HEK293 (cell line): ENCODE measurements at regions not wholly inside any gene's neighbourhood (a gene's known extent, or its start where the extent isn't known, plus 50 kb on each side); places are given as distances from the start of the nearest gene placed in this dataset.

ENCODE experiments used
- CTCF ChIA-PET: fragments of 350-600 bp; formaldehyde crosslinking; extraction: SDS; loops from one replicate; lab custom pipeline; 2021; ENCODE audit warnings: antibody characterized with exemption; lab: Yijun Ruan, JAX
- POLR2A ChIA-PET: fragments of 300-600 bp; formaldehyde crosslinking; extraction: SDS; loops from one replicate; lab custom pipeline; 2020; ENCODE audit warnings: antibody characterized with exemption, inconsistent platforms; lab: Yijun Ruan, JAX
- H3K27ac ChIP-seq: fragments of 200-500 bp; sonication (Bioruptor generic); 2 replicates; pipeline ENCODE4 v1.5.1; 2014; ENCODE audit warnings: low read depth, low read length, control low read depth, inconsistent platforms; ENCODE audit errors: extremely low read depth
- H3K36me3 ChIP-seq, 2 experiments: fragments of 200-500 bp in 1 of 2; sonication (Bioruptor generic) in 1 of 2; 1 replicate in 1 of 2; 2 replicates in 1 of 2; pipeline ENCODE4 v1.5.1; 2014 to 2017; ENCODE audit warnings: inconsistent platforms in 2 of 2, low read length in 2 of 2; ENCODE audit not compliant: control insufficient read depth in 2 of 2, insufficient read depth in 1 of 2
- H3K4me1 ChIP-seq: fragments of 200-500 bp; sonication (Bioruptor generic); 2 replicates; pipeline ENCODE4 v1.5.1; 2014; ENCODE audit warnings: mild to moderate bottlenecking, low read length, inconsistent platforms; ENCODE audit not compliant: control insufficient read depth, insufficient read depth
- H3K4me3 ChIP-seq: 2 replicates; pipeline ENCODE4 v1.5.1; 2011; ENCODE audit warnings: low read depth, mild to moderate bottlenecking, control low read depth, low read length, moderate library complexity
- H3K9me3 ChIP-seq: fragments of 200-500 bp; sonication (Bioruptor generic); 2 replicates; pipeline ENCODE4 v1.5.1; 2014; ENCODE audit warnings: low read depth, low read length, inconsistent platforms; ENCODE audit not compliant: control insufficient read depth, insufficient read depth
- FEZF1 ChIP-seq: fragments of 450-650 bp; formaldehyde crosslinking; IDR thresholded peaks from 2 replicates; pipeline ENCODE4 v1.5.1; 2016; ENCODE audit warnings: missing biosample characterization, missing genetic modification characterization
- KLF8 ChIP-seq: fragments of 450-650 bp; formaldehyde crosslinking; IDR thresholded peaks from 2 replicates; pipeline ENCODE4 v1.5.1; 2016; ENCODE audit warnings: missing biosample characterization, missing genetic modification characterization
- SP2 ChIP-seq: fragments of 450-650 bp; formaldehyde crosslinking; IDR thresholded peaks from 2 replicates; pipeline ENCODE4 v1.5.1; 2016; ENCODE audit warnings: missing biosample characterization, missing genetic modification characterization
- SP3 ChIP-seq: fragments of 450-650 bp; formaldehyde crosslinking; IDR thresholded peaks from 2 replicates; pipeline ENCODE4 v1.5.1; 2016; ENCODE audit warnings: missing biosample characterization, missing genetic modification characterization
- TRIM28 ChIP-seq: IDR thresholded peaks from 2 replicates; pipeline ENCODE4 v1.6.1; 2011; ENCODE audit warnings: low read length, control low read depth, borderline replicate concordance
- YY1 ChIP-seq: fragments of 450-650 bp; formaldehyde crosslinking; IDR thresholded peaks from 2 replicates; pipeline ENCODE4 v1.5.1; 2018; ENCODE audit warnings: missing biosample characterization, missing genetic modification characterization
- ZNF16 ChIP-seq: fragments of 450-650 bp; formaldehyde crosslinking; IDR thresholded peaks from 2 replicates; pipeline ENCODE4 v1.5.1; 2016; ENCODE audit warnings: low read depth, missing biosample characterization, missing genetic modification characterization
- ZNF274 ChIP-seq, 2 experiments: fragments of 200-500 bp in 1 of 2; fragments of 450-650 bp in 1 of 2; sonication (Bioruptor generic) in 1 of 2; formaldehyde crosslinking in 1 of 2; IDR thresholded peaks; 2 replicates each; pipeline versions ENCODE4 v1.5.1 to v1.6.1; 2014 to 2016; ENCODE audit warnings: borderline replicate concordance in 1 of 2, inconsistent platforms in 1 of 2, low read length in 1 of 2, missing biosample characterization in 1 of 2, missing genetic modification characterization in 1 of 2
- ZNF292 ChIP-seq: fragments of 450-650 bp; formaldehyde crosslinking; IDR thresholded peaks from 2 replicates; pipeline ENCODE4 v1.5.1; 2016; ENCODE audit warnings: low read depth, missing biosample characterization, missing genetic modification characterization, borderline replicate concordance
- ZNF423 ChIP-seq: fragments of 450-650 bp; formaldehyde crosslinking; IDR thresholded peaks from 2 replicates; pipeline ENCODE4 v1.5.1; 2016; ENCODE audit warnings: missing biosample characterization, missing genetic modification characterization
- ZNF600 ChIP-seq: fragments of 450-650 bp; formaldehyde crosslinking; IDR thresholded peaks from 2 replicates; pipeline ENCODE4 v1.5.1; 2016; ENCODE audit warnings: missing biosample characterization, missing genetic modification characterization
- ZNF660 ChIP-seq: fragments of 450-650 bp; IDR thresholded peaks from 2 replicates; pipeline ENCODE4 v1.5.1; 2018; ENCODE audit warnings: missing biosample characterization, mild to moderate bottlenecking, missing genetic modification characterization
- ZNF747 ChIP-seq: fragments of 450-650 bp; formaldehyde crosslinking; IDR thresholded peaks from 2 replicates; pipeline ENCODE4 v1.5.1; 2016; ENCODE audit warnings: missing biosample characterization, missing genetic modification characterization
- ZNF777 ChIP-seq: fragments of 450-650 bp; formaldehyde crosslinking; IDR thresholded peaks from 2 replicates; pipeline ENCODE4 v1.5.1; 2017; ENCODE audit warnings: missing biosample characterization, missing genetic modification characterization, borderline replicate concordance
- TF ChIP-seq, protein P1 (sequence below): fragments of 450-650 bp; formaldehyde crosslinking; IDR thresholded peaks from 2 replicates; pipeline ENCODE4 v1.5.1; 2016; ENCODE audit warnings: missing biosample characterization, missing genetic modification characterization
- TF ChIP-seq, protein P2 (sequence below): fragments of 450-650 bp; formaldehyde crosslinking; IDR thresholded peaks from 2 replicates; pipeline ENCODE4 v1.5.1; 2016; ENCODE audit warnings: missing biosample characterization, missing genetic modification characterization
- TF ChIP-seq, protein P3 (sequence below): fragments of 450-650 bp; formaldehyde crosslinking; IDR thresholded peaks from 2 replicates; pipeline ENCODE4 v1.5.1; 2016; ENCODE audit warnings: missing biosample characterization, missing genetic modification characterization, borderline replicate concordance
- TF ChIP-seq, protein P4 (sequence below): fragments of 450-650 bp; formaldehyde crosslinking; IDR thresholded peaks from 2 replicates; pipeline ENCODE4 v1.5.1; 2016; ENCODE audit warnings: missing biosample characterization, missing genetic modification characterization
- TF ChIP-seq, protein P5 (sequence below): fragments of 450-650 bp; formaldehyde crosslinking; IDR thresholded peaks from 2 replicates; pipeline ENCODE4 v1.5.1; 2016; ENCODE audit warnings: missing biosample characterization, missing genetic modification characterization
- TF ChIP-seq, protein P6 (sequence below): fragments of 450-650 bp; formaldehyde crosslinking; IDR thresholded peaks from 2 replicates; pipeline ENCODE4 v1.5.1; 2016; ENCODE audit warnings: missing biosample characterization, missing genetic modification characterization, low read depth

DNA sequence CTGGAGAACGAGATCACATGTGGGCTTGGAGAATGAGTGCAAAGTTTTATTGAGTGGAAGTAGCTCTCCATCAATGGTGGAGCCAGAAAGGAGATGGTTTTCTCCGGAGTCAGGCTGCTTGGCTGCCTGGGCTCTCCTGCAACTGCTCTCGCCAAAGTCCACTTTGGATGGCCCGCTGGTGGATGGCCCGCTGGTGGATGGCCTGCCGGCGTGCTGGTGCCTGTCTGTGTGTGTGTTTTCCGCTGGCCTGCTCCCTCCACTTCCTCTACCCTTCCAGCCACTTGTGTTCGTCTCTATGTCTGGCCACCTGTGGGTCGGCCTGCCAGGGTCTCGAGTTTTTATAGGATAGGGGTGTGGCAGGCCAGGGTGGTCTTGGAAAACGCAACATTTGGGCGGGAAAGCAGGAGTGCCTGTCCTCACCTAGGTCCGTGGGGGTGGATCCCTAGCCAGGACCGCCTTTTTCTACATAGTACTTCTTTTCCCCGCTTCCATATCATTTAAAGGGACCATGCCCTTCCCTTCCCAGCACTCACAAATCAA is 1292.1 kb upstream of the PIK3C3 start:
- no peaks in the 10 kb centered on the region for H3K4me1 ChIP-seq
- H3K36me3 ChIP-seq: no peaks in the 10 kb centered on the region
- ChIA-PET CTCF (no interaction called here), POLR2A (no interaction called here)
- H3K27ac ChIP-seq: no peak overlapping the region
- no peak for TF ChIP-seq YY1
- TF ChIP-seq, protein P1, sequence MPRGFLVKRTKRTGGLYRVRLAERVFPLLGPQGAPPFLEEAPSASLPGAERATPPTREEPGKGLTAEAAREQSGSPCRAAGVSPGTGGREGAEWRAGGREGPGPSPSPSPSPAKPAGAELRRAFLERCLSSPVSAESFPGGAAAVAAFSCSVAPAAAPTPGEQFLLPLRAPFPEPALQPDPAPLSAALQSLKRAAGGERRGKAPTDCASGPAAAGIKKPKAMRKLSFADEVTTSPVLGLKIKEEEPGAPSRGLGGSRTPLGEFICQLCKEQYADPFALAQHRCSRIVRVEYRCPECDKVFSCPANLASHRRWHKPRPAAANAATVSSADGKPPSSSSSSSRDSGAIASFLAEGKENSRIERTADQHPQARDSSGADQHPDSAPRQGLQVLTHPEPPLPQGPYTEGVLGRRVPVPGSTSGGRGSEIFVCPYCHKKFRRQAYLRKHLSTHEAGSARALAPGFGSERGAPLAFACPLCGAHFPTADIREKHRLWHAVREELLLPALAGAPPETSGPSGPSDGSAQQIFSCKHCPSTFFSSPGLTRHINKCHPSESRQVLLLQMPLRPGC (tag by site-specific recombination): no peak
- no peak for TF ChIP-seq SP2 (tag by site-specific recombination)
- TF ChIP-seq ZNF600 (tag by site-specific recombination): no peak
- TF ChIP-seq, protein P2, sequence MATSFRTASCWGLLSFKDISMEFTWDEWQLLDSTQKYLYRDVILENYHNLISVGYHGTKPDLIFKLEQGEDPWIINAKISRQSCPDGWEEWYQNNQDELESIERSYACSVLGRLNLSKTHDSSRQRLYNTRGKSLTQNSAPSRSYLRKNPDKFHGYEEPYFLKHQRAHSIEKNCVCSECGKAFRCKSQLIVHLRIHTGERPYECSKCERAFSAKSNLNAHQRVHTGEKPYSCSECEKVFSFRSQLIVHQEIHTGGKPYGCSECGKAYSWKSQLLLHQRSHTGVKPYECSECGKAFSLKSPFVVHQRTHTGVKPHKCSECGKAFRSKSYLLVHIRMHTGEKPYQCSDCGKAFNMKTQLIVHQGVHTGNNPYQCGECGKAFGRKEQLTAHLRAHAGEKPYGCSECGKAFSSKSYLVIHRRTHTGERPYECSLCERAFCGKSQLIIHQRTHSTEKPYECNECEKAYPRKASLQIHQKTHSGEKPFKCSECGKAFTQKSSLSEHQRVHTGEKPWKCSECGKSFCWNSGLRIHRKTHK (tag by site-specific recombination): no peak
- no peak for TF ChIP-seq SP3 (tag by site-specific recombination)
- H3K9me3 ChIP-seq: no peaks in the 10 kb centered on the region
- H3K4me3 ChIP-seq: no peak overlapping the region

DNA sequence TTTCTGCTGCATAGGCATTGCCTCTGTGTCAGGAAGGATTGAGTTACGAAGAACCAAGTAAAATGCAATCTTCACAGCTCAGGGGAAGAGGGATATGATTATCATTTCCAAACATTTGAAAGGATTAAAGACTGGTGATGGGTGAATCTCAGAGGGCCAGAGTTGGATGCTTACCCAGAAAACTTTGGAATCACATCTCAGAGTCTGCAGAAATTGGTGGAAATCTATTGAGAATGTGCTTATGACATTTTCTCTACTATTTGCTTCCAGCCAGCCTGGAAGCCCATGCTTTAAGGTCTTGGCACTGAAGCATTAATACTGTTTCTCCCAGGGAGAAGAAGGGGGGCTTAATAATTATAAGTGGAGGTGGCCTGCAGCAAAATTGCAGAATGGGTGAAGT is 1301.4 kb upstream of the PIK3C3 start:
- Histone ChIP-seq H3K36me3 (no peaks in the 10 kb centered on the region), H3K4me1 (no peaks in the 10 kb centered on the region), H3K9me3 (no peaks in the 10 kb centered on the region), H3K27ac (no peak overlapping the region), H3K4me3 (no peak overlapping the region)
- TF ChIP-seq KLF8 (tag by site-specific recombination) (no peak), ZNF16 (tag by site-specific recombination) (no peak), ZNF747 (tag by site-specific recombination) (no peak), ZNF423 (tag by site-specific recombination) (no peak), TRIM28 (no peak), ZNF292 (tag by site-specific recombination) (no peak), ZNF274 (IDR thresholded peaks at IDR 0.05; ENCODE audit: low read length) (no peak), ZNF274 (tag by site-specific recombination; IDR thresholded peaks at IDR 0.05; ENCODE audit: borderline replicate concordance) (no peak), ZNF777 (tag by site-specific recombination) (no peak), ZNF660 (tag by site-specific recombination) (no peak), FEZF1 (no peak)
- TF ChIP-seq, protein P3, sequence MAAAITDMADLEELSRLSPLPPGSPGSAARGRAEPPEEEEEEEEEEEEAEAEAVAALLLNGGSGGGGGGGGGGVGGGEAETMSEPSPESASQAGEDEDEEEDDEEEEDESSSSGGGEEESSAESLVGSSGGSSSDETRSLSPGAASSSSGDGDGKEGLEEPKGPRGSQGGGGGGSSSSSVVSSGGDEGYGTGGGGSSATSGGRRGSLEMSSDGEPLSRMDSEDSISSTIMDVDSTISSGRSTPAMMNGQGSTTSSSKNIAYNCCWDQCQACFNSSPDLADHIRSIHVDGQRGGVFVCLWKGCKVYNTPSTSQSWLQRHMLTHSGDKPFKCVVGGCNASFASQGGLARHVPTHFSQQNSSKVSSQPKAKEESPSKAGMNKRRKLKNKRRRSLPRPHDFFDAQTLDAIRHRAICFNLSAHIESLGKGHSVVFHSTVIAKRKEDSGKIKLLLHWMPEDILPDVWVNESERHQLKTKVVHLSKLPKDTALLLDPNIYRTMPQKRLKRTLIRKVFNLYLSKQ (tag by site-specific recombination): no peak
- TF ChIP-seq, protein P1 (tag by site-specific recombination): no peak
- TF ChIP-seq, protein P4, sequence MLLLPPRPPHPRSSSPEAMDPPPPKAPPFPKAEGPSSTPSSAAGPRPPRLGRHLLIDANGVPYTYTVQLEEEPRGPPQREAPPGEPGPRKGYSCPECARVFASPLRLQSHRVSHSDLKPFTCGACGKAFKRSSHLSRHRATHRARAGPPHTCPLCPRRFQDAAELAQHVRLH (tag by site-specific recombination): no peak
- TF ChIP-seq, protein P5, sequence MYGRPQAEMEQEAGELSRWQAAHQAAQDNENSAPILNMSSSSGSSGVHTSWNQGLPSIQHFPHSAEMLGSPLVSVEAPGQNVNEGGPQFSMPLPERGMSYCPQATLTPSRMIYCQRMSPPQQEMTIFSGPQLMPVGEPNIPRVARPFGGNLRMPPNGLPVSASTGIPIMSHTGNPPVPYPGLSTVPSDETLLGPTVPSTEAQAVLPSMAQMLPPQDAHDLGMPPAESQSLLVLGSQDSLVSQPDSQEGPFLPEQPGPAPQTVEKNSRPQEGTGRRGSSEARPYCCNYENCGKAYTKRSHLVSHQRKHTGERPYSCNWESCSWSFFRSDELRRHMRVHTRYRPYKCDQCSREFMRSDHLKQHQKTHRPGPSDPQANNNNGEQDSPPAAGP (tag by site-specific recombination): no peak
- TF ChIP-seq, protein P6, sequence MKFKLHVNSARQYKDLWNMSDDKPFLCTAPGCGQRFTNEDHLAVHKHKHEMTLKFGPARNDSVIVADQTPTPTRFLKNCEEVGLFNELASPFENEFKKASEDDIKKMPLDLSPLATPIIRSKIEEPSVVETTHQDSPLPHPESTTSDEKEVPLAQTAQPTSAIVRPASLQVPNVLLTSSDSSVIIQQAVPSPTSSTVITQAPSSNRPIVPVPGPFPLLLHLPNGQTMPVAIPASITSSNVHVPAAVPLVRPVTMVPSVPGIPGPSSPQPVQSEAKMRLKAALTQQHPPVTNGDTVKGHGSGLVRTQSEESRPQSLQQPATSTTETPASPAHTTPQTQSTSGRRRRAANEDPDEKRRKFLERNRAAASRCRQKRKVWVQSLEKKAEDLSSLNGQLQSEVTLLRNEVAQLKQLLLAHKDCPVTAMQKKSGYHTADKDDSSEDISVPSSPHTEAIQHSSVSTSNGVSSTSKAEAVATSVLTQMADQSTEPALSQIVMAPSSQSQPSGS (tag by site-specific recombination): no peak
- POLR2A ChIA-PET: no interaction called here
- CTCF ChIA-PET: no interaction called here
